Retinal pigment epithelial cell (primary cell): ENCODE measurements at regions not wholly inside any gene's neighbourhood (a gene's known extent, or its start where the extent isn't known, plus 50 kb on each side); places are given as distances from the start of the nearest gene placed in this dataset.

Experiments used
- DNase-seq: peaks from one replicate; pipeline ENCODE4 v3.0.0-alpha.2; 2010; ENCODE audit warnings: low read depth
- H3K4me3 ChIP-seq: 2 replicates; pipeline ENCODE4 v1.5.1; 2011; ENCODE audit warnings: mild to moderate bottlenecking, low read length, control low read depth, moderate library complexity
- TF ChIP-seq, protein P1 (sequence below): conservative IDR thresholded peaks from 2 replicates; pipeline ENCODE4 v1.5.1; 2011; ENCODE audit warnings: low read depth, low read length, control low read depth, inconsistent platforms

DNA sequence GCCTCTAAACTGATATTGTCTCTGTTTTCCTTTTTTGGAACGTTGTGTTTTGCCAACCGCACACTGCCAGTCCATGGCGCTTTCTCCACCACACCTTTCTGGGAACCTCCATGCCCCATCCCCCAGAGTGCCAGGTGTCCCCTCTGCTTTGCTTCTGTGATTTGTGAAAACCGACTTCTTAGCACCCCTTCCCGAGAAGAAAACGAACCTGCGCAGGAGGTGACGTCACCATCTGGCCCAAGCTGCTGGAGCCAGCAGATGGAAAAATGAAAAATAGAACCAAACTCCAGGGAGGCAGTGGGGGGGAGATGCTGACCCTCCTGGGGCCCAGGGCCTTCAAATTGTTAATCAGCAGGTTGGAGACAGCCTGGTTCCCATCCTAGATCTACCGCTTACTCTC lies 103.8 kb downstream of the HTR5A start:
- H3K4me3 ChIP-seq: no peak overlapping the region
- TF ChIP-seq, protein P1, sequence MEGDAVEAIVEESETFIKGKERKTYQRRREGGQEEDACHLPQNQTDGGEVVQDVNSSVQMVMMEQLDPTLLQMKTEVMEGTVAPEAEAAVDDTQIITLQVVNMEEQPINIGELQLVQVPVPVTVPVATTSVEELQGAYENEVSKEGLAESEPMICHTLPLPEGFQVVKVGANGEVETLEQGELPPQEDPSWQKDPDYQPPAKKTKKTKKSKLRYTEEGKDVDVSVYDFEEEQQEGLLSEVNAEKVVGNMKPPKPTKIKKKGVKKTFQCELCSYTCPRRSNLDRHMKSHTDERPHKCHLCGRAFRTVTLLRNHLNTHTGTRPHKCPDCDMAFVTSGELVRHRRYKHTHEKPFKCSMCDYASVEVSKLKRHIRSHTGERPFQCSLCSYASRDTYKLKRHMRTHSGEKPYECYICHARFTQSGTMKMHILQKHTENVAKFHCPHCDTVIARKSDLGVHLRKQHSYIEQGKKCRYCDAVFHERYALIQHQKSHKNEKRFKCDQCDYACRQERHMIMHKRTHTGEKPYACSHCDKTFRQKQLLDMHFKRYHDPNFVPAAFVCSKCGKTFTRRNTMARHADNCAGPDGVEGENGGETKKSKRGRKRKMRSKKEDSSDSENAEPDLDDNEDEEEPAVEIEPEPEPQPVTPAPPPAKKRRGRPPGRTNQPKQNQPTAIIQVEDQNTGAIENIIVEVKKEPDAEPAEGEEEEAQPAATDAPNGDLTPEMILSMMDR: no peak
- DNase-seq: no peak

DNA sequence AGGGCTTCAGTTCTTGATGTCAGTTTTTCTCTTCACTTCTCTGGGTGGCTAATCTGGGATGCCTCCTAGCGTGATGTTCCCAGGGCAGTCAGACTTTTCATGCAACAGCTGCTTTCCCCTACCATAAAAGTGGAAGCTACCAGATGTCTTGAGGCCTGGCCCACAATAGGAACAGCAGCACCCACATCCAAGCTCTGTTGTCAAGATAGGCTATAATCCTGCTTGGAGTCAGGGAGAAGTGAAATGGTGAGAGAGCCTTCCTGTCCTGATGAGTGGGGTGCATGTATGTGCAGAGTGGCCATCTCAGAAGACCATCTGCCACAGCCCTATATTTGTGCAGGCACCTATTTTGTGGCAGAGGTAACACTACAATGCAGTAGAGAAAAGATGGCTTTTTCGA lies 108.0 kb downstream of the HTR5A start:
- TF ChIP-seq, protein P1: no peak
- no peak overlapping the region for H3K4me3 ChIP-seq
- DNase-seq: no peak

DNA sequence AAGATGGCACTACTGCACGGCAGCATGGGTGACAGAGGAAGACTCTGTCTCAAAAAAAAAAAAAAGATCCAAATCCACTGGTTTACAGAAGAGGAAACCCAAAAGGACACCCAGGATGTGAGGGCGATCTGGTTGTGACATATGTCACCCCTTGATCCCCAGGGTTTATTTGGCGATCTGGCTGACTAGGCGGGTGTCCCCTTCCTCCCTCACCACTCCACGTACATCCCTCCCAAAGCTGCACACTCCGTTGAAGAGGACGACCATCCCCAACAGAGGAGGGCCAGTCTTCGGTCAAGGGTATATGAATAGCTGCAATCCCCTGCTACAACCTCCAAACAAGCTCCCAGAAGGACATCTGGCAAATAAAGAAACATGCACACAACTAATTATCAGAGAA lies 111.6 kb downstream of the HTR5A start:
- TF ChIP-seq, protein P1: no peak
- H3K4me3 ChIP-seq: no peak overlapping the region
- no peak for DNase-seq

DNA sequence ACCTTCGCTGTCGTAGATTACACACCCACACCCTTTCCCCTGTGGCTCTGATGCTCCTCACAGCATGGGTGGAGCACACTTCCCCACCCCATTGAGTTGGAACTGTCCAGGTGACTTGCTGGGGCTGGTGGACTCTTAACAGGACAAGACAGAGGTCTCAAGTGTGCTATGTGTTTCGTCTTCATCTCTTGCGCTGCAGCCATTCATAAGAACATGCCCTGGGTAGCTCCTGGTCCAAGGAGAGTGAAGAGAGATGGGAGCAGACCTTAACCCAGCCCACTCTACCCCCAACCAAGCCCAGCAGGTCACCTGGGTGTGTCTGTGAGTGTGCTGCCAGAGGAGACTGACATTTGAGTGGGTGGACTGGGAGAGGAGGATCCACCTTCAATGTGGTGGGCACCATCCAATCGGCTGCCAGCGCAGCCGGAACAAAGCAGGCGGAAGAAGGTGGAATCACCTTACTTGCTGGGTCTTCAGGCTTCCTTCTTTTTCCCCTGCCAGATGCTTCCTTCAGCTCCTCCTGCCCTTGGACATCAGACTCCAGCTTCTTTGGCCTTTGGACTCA lies 112.4 kb downstream of the HTR5A start:
- no peak overlapping the region for H3K4me3 ChIP-seq
- TF ChIP-seq, protein P1: no peak
- no peak for DNase-seq

DNA sequence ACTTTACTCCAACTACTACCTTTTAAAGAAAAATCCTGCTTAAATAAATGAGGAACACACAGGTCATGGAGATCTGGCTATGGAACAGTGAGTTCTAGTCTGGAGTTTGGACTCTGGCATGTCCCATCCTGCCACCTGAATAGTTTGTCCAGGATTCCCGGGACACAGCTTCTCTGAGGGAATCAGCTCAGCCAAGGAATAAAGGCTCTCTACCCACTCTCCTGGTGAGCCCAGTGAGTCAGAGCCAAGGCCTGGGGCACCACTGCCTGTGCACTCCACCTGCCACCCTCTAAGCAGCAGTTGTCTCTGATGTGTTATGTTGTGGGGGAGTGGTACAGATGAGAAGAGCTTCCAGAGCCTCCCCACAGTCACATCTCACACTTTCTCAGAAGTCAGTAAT lies 113.5 kb downstream of the HTR5A start:
- DNase-seq: no peak
- no peak overlapping the region for H3K4me3 ChIP-seq
- TF ChIP-seq, protein P1: no peak

DNA sequence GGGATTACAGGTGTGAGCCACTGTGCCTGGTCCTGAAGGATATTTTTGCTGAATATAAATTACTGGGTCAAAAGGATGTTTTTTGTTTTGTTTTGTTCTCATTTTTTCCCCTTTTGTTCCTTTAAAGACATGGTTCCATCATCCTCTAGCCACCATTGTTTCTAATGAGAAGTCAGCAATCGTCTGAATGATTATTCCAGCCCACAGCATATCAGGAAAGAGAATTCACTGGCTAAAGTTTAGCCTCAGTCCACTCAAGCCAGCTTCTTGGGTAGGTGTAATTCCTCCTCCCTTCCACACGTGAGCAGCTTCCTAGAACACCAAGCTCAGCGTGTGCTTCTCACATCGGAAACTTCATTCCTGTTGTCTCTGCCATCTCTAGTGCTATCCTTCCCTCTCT lies 112.8 kb upstream of the INSIG1 start:
- H3K4me3 ChIP-seq: no peak overlapping the region
- TF ChIP-seq, protein P1: no peak
- no peak for DNase-seq

DNA sequence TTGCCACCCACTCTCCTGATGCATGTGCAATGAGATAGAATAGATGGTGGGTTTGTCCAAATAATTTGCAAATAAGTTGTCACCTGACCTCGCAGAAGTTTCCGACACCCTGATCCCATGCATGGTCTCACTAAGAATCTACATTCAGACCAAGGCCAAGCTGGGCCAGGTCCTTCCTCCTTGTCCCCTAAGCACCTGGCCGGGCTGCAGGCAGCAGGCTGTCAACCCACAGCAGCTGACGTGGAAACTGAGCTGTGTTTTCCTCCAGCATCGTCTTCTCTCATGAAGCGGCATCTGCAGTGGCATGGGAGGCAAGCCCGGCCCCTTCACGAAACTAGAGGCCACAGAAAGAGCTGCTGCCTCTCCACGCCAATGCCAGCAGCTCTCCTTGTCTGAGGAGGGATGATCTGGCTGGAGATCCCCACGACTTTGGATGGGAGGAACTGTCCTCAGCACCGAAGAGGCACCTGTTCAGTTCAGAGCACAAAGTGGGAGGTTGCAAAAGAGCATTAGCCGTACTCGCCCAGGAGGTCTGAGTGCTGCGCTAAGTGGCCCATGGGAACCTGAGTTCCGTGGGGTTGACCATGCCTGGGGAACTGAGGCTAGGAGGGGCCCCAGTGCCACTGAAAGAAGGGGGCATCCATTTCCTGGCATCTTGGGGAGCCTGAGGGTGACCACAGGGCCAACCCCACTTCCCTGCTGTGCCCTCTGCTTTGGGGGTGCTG lies 110.5 kb upstream of the INSIG1 start:
- TF ChIP-seq, protein P1: no peak
- DNase-seq: no peak
- H3K4me3 ChIP-seq: no peak overlapping the region
